Testis (tissue), 2 donors: ENCODE measurements at regions not wholly inside any gene's neighbourhood (a gene's known extent, or its start where the extent isn't known, plus 50 kb on each side); places are given as distances from the start of the nearest gene placed in this dataset.

Experiments used
- POLR2A ChIP-seq: fragments of 450-650 bp; IDR thresholded peaks from one replicate; pipeline ENCODE4 v1.6.1; 2017; ENCODE audit warnings: antibody characterized with exemption, mild to moderate bottlenecking, moderate library complexity
- TF ChIP-seq, protein P1 (sequence below), 3 experiments: fragments of 450-650 bp in 2 of 3; fragments of 200-600 bp in 1 of 3; sonication (generic) in 1 of 3; IDR thresholded peaks; one replicate each; pipeline ENCODE4 v1.5.1; 2016 to 2019; ENCODE audit warnings: antibody characterized with exemption in 3 of 3, mild to moderate bottlenecking in 2 of 3, moderate library complexity in 1 of 3

DNA sequence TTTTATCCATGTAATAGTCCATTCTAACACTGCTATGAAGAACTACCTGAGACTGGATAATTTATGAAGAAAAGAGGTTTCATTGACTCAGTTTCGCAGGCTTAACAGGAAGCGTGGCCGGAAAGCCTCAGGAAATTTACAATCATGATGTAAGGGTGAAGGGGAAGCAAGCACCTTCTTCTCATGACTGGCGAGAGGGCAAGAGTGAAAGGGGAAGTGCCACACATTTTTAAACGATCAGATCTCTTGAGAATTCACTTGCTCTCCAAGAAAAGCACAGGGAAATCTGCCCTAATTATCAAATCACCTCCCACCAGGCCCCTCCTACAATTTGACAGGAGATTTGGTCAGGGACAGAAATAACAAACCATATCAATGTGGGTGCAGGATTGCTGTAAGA is 859.7 kb downstream of the EPHA7 start:
- no peak for TF ChIP-seq POLR2A
- TF ChIP-seq, protein P1, sequence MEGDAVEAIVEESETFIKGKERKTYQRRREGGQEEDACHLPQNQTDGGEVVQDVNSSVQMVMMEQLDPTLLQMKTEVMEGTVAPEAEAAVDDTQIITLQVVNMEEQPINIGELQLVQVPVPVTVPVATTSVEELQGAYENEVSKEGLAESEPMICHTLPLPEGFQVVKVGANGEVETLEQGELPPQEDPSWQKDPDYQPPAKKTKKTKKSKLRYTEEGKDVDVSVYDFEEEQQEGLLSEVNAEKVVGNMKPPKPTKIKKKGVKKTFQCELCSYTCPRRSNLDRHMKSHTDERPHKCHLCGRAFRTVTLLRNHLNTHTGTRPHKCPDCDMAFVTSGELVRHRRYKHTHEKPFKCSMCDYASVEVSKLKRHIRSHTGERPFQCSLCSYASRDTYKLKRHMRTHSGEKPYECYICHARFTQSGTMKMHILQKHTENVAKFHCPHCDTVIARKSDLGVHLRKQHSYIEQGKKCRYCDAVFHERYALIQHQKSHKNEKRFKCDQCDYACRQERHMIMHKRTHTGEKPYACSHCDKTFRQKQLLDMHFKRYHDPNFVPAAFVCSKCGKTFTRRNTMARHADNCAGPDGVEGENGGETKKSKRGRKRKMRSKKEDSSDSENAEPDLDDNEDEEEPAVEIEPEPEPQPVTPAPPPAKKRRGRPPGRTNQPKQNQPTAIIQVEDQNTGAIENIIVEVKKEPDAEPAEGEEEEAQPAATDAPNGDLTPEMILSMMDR (IDR thresholded peaks at IDR 0.05) = no peak
